B cell (primary cell): ENCODE measurements at regions not wholly inside any gene's neighbourhood (a gene's known extent, or its start where the extent isn't known, plus 50 kb on each side); places are given as distances from the start of the nearest gene placed in this dataset.

Source experiments
- ATAC-seq: fragments of 200-7000 bp; cut with Tn5 transposase; one replicate; pipeline ENCODE4 v1.10.0; 2021; ENCODE audit warnings: low read depth, mild to moderate bottlenecking, moderate number of reproducible peaks, moderate library complexity
- CTCF ChIA-PET: fragments of 350-600 bp; sonication (Branson Sonifier 250); formaldehyde crosslinking; loops from one replicate; lab custom pipeline; 2021; ENCODE audit warnings: antibody characterized with exemption, inconsistent platforms; lab: Charles Lee
- POLR2A ChIA-PET: fragments of 350-600 bp; sonication (Branson Sonifier 250); formaldehyde crosslinking; loops from one replicate; lab custom pipeline; 2021; ENCODE audit warnings: antibody characterized with exemption; lab: Charles Lee
- DNase-seq: peaks from one replicate; pipeline ENCODE4 v3.0.0; 2013
- H2AFZ ChIP-seq: 2 replicates; pipeline ENCODE4 v1.6.1; 2012; ENCODE audit warnings: mild to moderate bottlenecking, low read depth, low read length; ENCODE audit not compliant: insufficient read depth, poor library complexity, severe bottlenecking
- H3K27ac ChIP-seq, 2 donors: 1 replicate in 1 of 2; 2 replicates in 1 of 2; pipeline ENCODE4 v1.5.1; 2012 to 2013; ENCODE audit warnings: low read length in 2 of 2, mild to moderate bottlenecking in 2 of 2, moderate library complexity in 1 of 2
- H3K27me3 ChIP-seq, 4 experiments: fragments of 200-600 bp in 1 of 4; sonication (generic) in 1 of 4; replicated peaks in 1 of 4; 1 replicate in 2 of 4; 2 replicates in 2 of 4; pipeline versions ENCODE4 v1.6.1 to v1.7.0; 2013 to 2016; ENCODE audit warnings: low read length in 3 of 4, mild to moderate bottlenecking in 2 of 4, mixed read lengths in 1 of 4, moderate library complexity in 1 of 4; ENCODE audit not compliant: insufficient read depth in 4 of 4, control insufficient read depth in 3 of 4; ENCODE audit errors: control extremely low read depth in 1 of 4
- H3K36me3 ChIP-seq, 2 experiments: replicated peaks in 1 of 2; 1 replicate in 1 of 2; 2 replicates in 1 of 2; pipeline versions ENCODE4 v1.6.1 to v1.7.1; 2013; ENCODE audit warnings: low read length in 1 of 2; ENCODE audit not compliant: insufficient read depth in 2 of 2, control insufficient read depth in 1 of 2; ENCODE audit errors: control extremely low read depth in 1 of 2, extremely low read depth in 1 of 2
- H3K4me1 ChIP-seq, 2 donors: fragments of 200-600 bp in 1 of 2; sonication (generic) in 1 of 2; 1 replicate in 1 of 2; 2 replicates in 1 of 2; pipeline versions ENCODE4 v1.5.1 to v1.6.1; 2013 to 2017; ENCODE audit warnings: low read length in 2 of 2; ENCODE audit not compliant: control insufficient read depth in 2 of 2, insufficient read depth in 2 of 2
- H3K4me2 ChIP-seq: replicated peaks from 2 replicates; pipeline ENCODE3; 2012; ENCODE audit warnings: mild to moderate bottlenecking, low read depth, low read length; ENCODE audit not compliant: poor library complexity, severe bottlenecking
- H3K4me3 ChIP-seq, 5 experiments: fragments of 200-600 bp in 1 of 5; sonication (generic) in 1 of 5; 1 replicate in 3 of 5; 2 replicates in 2 of 5; pipeline versions ENCODE4 v1.5.1 to v1.7.0; 2011 to 2016; ENCODE audit warnings: low read length in 4 of 5, mild to moderate bottlenecking in 4 of 5, low read depth in 2 of 5, control low read depth in 1 of 5, moderate library complexity in 1 of 5; ENCODE audit not compliant: insufficient read depth in 1 of 5; ENCODE audit errors: control extremely low read depth in 1 of 5, extremely low read depth in 1 of 5
- H3K79me2 ChIP-seq: fragments of 200-600 bp; sonication (generic); one replicate; pipeline ENCODE4 v1.6.0; 2016; ENCODE audit warnings: low read length; ENCODE audit not compliant: control insufficient read depth, insufficient read depth
- H3K9ac ChIP-seq: fragments of 200-600 bp; sonication (generic); 2 replicates; pipeline ENCODE4 v1.6.1; 2017; ENCODE audit warnings: mild to moderate bottlenecking, low read length, moderate library complexity
- H3K9me3 ChIP-seq, 3 donors: one replicate each; pipeline versions ENCODE4 v1.6.1 to v1.7.1; 2013; ENCODE audit warnings: low read length in 2 of 3; ENCODE audit not compliant: control insufficient read depth in 2 of 3, insufficient read depth in 1 of 3; ENCODE audit errors: control extremely low read depth in 1 of 3
- H4K20me1 ChIP-seq: 2 replicates; pipeline ENCODE4 v1.6.0; 2012; ENCODE audit warnings: mild to moderate bottlenecking, low read length; ENCODE audit not compliant: insufficient read depth, control insufficient read depth, poor library complexity, severe bottlenecking
- H3K27ac Mint-ChIP-seq: one replicate; pipeline ENCODE4 v1.8.0; 2021; ENCODE audit warnings: mixed read lengths
- H3K27me3 Mint-ChIP-seq: one replicate; pipeline ENCODE4 v1.8.0; 2021; ENCODE audit warnings: mixed read lengths
- H3K4me1 Mint-ChIP-seq: one replicate; pipeline ENCODE4 v1.8.0; 2021; ENCODE audit warnings: mixed read lengths
- H3K4me3 Mint-ChIP-seq: one replicate; pipeline ENCODE4 v1.8.0; 2021; ENCODE audit warnings: mixed read lengths
- H3K9me3 Mint-ChIP-seq: one replicate; pipeline ENCODE4 v1.8.0; 2022; ENCODE audit warnings: mixed read lengths; ENCODE audit not compliant: insufficient read depth
- EZH2 ChIP-seq: IDR thresholded peaks from 2 replicates; pipeline ENCODE4 v1.6.1; 2012; ENCODE audit warnings: borderline replicate concordance, low read depth, mild to moderate bottlenecking, moderate library complexity, low read length; ENCODE audit not compliant: insufficient read depth, poor library complexity, severe bottlenecking
- WGBS: methylation state at CpG from one replicate; pipeline ENCODE4 v1.1.5; 2013; ENCODE audit warnings: missing lambda C conversion rate; ENCODE audit not compliant: insufficient coverage; 5-methylcytosine and 5-hydroxymethylcytosine counted together
- intact Hi-C: fragments of 100-400 bp; cut with micrococcal nuclease; formaldehyde crosslinking; loops from one replicate; pipeline ENCODE4 v1.10.0; 2022
- TF ChIP-seq, protein P1 (sequence below): fragments of 200-600 bp; IDR thresholded peaks from one replicate; pipeline ENCODE4 v1.8.0; 2022; ENCODE audit warnings: antibody characterized with exemption, mild to moderate bottlenecking

DNA sequence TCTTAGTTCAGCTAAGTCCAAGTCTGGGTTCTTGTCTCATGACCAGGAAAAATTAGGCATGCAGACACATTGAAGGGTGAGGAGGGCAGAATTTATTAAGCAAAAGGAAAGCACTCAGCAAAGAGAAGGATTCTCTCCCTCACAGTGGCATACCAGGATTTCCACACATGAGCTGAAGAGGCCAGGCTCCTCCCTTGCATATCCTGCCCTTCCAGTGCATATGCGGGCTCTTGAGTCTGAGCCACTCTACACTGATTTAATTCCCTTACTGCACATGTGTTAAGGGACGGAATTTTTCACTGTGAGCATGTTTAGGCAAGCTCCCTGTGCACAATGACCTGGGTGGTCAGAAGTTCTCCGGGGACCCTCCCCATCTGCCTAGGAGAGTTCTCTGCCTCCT, 652.7 kb upstream of the POM121L12 start:
- Histone ChIP-seq H2AFZ (no peak overlapping the region), H3K27ac (no peak overlapping the region), H4K20me1 (no peaks in the 10 kb centered on the region), H3K9ac (no peak overlapping the region), H3K9me3 (peaks cover 0 to 3% (median 0%) of the 10 kb centered on the region in 3 donors), H3K4me2 (no peak overlapping the region), H3K36me3 (no peaks in the 10 kb centered on the region), H3K4me1 (no peaks in the 10 kb centered on the region), H3K27me3 (no peaks in the 10 kb centered on the region), H3K4me3 (no peak overlapping the region), H3K79me2 (no peaks in the 10 kb centered on the region)
- TF ChIP-seq, protein P1, sequence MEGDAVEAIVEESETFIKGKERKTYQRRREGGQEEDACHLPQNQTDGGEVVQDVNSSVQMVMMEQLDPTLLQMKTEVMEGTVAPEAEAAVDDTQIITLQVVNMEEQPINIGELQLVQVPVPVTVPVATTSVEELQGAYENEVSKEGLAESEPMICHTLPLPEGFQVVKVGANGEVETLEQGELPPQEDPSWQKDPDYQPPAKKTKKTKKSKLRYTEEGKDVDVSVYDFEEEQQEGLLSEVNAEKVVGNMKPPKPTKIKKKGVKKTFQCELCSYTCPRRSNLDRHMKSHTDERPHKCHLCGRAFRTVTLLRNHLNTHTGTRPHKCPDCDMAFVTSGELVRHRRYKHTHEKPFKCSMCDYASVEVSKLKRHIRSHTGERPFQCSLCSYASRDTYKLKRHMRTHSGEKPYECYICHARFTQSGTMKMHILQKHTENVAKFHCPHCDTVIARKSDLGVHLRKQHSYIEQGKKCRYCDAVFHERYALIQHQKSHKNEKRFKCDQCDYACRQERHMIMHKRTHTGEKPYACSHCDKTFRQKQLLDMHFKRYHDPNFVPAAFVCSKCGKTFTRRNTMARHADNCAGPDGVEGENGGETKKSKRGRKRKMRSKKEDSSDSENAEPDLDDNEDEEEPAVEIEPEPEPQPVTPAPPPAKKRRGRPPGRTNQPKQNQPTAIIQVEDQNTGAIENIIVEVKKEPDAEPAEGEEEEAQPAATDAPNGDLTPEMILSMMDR = no peak
- no peak for TF ChIP-seq EZH2
- DNase-seq (no peak), ATAC-seq (no peak)
- 91% methylated on average over 3 of the region's 3 CpGs for WGBS
- Mint-ChIP-seq H3K4me1 (no peaks in the 10 kb centered on the region), H3K4me3 (no peak overlapping the region), H3K27ac (no peak overlapping the region), H3K27me3 (no peaks in the 10 kb centered on the region), H3K9me3 (peaks cover 9% of the 10 kb centered on the region)
- intact Hi-C loops = no loop called here
- CTCF ChIA-PET = no interaction called here
- POLR2A ChIA-PET = no interaction called here

DNA sequence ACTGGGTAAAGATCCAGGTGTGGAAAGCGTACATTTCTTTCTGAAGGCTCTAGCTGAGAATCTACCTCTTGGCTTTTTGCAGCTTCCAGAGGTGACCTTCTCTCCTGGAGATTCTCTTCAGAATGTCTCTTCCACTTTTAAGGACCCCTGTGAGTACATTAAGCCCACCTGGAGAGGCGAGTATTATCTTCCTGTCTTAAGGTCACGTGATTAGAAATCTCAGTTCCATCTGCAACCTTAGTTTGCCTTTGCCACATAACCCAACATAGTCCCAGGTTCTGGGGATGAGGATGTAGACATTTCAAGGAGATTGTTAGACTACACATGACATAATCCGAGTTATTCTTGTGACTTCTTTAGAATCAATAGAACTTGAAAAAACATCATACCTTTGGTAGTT, 665.5 kb upstream of the POM121L12 start:
- intact Hi-C loops = no loop called here
- Histone ChIP-seq H3K4me1 (no peaks in the 10 kb centered on the region), H3K79me2 (no peaks in the 10 kb centered on the region), H3K9ac (no peak overlapping the region), H3K9me3 (peaks cover 0 to 9% (median 0%) of the 10 kb centered on the region in 3 donors), H3K27me3 (no peaks in the 10 kb centered on the region), H3K4me2 (no peak overlapping the region), H4K20me1 (no peaks in the 10 kb centered on the region), H3K36me3 (no peaks in the 10 kb centered on the region), H3K27ac (no peak overlapping the region), H2AFZ (no peak overlapping the region), H3K4me3 (no peak overlapping the region)
- WGBS = 81% methylated on average over 2 of the region's 4 CpGs
- ATAC-seq = no peak
- H3K27ac Mint-ChIP-seq = no peak overlapping the region
- H3K4me3 Mint-ChIP-seq = no peak overlapping the region
- POLR2A ChIA-PET = no interaction called here
- TF ChIP-seq EZH2 = no peak
- TF ChIP-seq, protein P1 = no peak
- no peak for DNase-seq
- CTCF ChIA-PET = no interaction called here
- peaks cover 8% of the 10 kb centered on the region for H3K9me3 Mint-ChIP-seq
- no peaks in the 10 kb centered on the region for H3K27me3 Mint-ChIP-seq
- H3K4me1 Mint-ChIP-seq = no peaks in the 10 kb centered on the region
